LNCAP (cell line): ENCODE measurements at regions not wholly inside any gene's neighbourhood (a gene's known extent, or its start where the extent isn't known, plus 50 kb on each side); places are given as distances from the start of the nearest gene placed in this dataset.

ENCODE experiments used
- CTCF ChIP-seq: fragments of 450-650 bp; IDR thresholded peaks from 2 replicates; pipeline ENCODE4 v1.5.1; 2017; ENCODE audit warnings: mild to moderate bottlenecking

DNA sequence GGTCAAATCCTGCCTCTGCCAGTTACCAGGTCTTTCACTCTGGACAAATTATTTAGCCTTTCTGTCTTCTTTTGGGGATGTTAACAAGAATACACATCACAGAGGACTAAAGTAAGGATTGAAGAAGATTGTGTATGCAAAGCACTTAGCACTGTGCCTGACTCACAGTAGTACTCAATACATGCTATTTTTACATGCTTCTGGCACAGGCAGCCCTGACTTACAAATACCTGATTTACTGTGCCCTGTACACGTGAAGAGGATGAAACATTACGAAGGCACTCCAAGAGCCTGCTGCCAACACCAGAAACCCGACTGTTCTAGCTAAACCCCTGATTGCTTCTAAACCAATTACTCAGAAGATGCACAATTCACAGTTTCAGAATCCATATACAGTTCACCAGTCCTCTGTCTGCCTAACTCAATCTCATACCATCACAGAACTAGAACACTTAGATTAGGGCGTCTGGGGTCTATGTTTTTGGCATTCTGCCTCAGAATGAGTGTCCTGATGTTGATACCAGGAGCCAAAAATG lies 300.9 kb upstream of the DDI1 start:
- TF ChIP-seq CTCF, result no peak

DNA sequence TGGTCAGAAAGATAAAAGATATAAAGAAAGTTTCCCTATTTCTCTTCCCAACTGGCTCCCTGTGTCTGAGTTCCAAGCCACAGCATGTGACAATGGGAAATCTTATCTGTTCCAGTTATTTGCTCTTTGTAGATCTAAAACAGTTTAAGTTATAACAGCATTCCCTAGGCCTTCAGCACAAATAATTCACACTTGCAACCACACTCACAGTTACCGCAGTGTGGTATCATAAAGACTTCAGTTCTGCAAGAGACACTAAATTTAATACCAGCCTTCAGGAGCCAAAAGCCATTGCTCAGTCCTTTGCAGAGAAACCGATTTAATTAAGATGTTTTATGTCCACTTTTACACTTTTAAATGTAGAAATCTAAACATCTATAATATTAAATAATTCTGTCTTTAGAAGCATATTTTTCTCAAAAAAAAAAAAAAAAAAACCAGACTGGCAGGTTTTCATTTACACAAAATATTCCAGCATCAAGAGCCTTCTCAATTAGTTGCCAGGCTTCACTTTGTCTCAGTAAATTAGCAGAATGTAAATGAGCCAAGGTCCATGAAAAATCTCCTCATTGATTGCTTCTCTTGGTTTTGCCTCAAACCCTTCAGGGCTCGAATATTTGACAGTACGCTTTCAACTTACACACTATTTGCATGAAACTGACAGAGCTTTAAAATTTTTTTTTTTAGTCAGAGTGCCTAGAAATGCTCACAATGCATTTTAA lies 300.0 kb upstream of the DDI1 start:
- no peak for TF ChIP-seq CTCF

DNA sequence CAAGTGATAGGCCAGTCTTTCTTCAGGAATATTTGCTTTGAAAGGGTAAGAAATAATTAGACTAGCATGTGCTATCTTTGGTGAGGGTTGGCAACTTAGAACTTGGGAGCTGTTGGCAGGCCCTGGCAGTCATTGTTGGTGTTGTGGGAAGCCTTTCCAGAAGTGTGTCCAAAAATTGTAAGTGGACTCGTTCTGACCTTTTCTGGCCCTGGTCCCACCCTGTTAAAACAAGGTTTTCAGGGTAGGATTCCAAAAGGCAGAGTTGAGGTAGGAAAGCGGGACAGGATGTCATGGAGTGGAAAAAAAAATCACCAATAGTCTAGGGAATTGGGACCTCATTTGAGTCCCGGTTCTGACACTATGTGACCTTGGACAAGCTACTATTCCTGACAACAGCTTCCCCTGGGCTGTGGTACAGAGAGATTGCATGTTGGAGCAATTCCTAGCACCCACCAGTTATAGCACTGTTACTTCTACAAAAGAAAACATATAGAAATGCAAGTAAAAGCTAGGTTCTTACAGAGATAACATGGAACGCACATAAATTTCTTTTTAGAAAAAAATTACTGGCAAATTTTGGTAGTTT lies 299.3 kb upstream of the DDI1 start:
- TF ChIP-seq CTCF, result no peak

GRCh38 chr11:103737747-103738146 lies 298.7 kb upstream of the DDI1 start:
- TF ChIP-seq CTCF, result no peak

DNA sequence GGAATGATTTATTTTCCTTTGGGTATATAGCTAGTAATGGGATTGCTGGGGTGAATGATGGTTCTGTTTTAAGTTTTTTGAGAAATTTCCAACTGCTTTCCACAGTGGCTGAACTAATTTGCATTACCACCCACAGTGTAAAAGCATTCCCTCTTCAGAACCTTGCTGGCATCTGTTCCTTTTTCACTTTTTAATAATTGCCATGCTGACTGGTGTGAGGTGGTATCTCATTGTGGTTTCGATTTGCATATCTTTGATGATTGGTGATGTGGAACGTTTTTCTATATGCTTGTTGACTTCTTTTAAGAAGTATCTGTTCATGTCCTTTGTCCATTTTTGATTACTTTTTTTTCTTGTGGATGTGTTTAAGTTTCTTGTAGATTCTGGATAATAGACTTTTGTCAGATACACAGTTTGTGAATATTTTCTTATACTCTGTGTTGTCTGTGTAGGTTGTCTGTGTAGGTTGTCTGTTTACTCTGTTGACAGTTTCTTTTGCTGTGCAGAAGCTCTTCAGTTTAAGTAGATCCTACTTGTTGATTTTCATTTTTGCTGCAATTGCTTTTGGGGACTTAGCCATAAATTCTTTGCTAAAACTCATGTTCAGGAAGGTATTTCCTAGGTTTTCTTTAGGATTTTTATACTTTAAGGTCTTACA lies 291.8 kb upstream of the DDI1 start:
- TF ChIP-seq CTCF, result no peak

DNA sequence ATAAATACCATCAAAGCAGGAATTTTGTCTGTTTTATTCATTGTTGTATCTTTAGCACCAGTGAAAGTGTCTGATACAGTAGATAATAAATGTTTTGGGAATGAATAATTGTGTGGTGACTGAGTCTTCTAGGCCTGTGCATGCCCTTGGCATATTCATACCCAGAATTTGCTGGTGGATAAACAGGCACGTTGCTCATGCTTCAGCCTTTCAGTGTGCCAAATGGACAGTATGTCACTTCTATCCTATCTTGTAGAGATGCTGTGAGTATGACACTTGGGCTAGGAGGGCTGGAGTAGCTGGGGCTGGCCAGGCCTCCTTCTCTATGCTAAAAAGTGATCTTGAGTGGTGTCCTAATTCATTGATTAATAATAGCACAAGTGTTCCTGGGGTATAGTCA lies 287.3 kb upstream of the DDI1 start:
- no peak for TF ChIP-seq CTCF

GRCh38 chr11:103768816-103769215 lies 267.6 kb upstream of the DDI1 start:
- no peak for TF ChIP-seq CTCF
